ENCODE measurements at regions not wholly inside any gene's neighbourhood (a gene's known extent, or its start where the extent isn't known, plus 50 kb on each side); places are given as distances from the start of the nearest gene placed in this dataset.

DNA sequence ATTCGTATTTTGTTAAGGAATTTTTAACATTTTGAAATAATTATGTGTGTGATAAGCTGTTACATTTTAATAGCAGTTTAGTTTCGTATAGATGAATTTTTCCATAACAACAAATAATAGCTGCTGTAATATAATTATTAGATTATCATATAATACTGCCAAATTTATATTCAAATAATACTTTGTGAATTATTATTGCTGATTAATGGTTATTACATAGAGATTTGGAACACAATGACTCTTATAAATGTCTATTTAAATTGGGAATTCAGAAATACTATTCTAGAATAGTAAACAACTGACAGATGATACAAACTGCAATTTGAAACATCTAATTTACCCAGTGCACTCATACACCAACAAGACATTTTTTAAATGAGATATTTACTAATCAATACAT is 73.2 kb upstream of the NEK7 start:
- H3K27me3 Mint-ChIP-seq (ENCODE audit: low read depth), result no peaks in the 10 kb centered on the region
- peaks cover 7 to 12% of the 10 kb centered on the region in 2 experiments for H3K4me1 Mint-ChIP-seq
- H2AFZ ChIP-seq (ENCODE audit: low read length), result no peak overlapping the region
- no peaks in the 10 kb centered on the region; a peak in 1 of 7 replicates for H3K36me3 Mint-ChIP-seq (ENCODE audit: insufficient read depth in 1 of 3, low read depth in 3 of 3)
- no peak overlapping the region for H3K9ac ChIP-seq (ENCODE audit: extremely low read depth, insufficient read length, low read length)
- H2BK20ac ChIP-seq (ENCODE audit: low read depth, low read length, poor library complexity, severe bottlenecking), result no peak overlapping the region
- H2BK15ac ChIP-seq (ENCODE audit: low read depth, low read length), result no peak overlapping the region
- H3K9me3 Mint-ChIP-seq, result peaks cover under 1 to 1% of the 10 kb centered on the region in 2 experiments; a peak in 2 of 5 replicates
- peaks cover 6% of the 10 kb centered on the region; the same call in 1 of the 2 replicates for H3K4me1 ChIP-seq (ENCODE audit: insufficient read depth, low read length)
- no peak for DNase-seq
- no peak overlapping the region for H3K18ac ChIP-seq (ENCODE audit: insufficient read length, low read depth, low read length)
- no peak overlapping the region for H3K4me3 Mint-ChIP-seq
- H3K4me2 ChIP-seq (ENCODE audit: insufficient read depth, insufficient read length, low read length), result no peak overlapping the region
- WGBS (ENCODE audit: extremely low coverage, insufficient read length, low lambda C conversion rate), result 100% methylated on average over 1 of the region's 2 CpGs
- no peak overlapping the region for H3K14ac ChIP-seq (ENCODE audit: insufficient read depth, low read length)
- no peaks in the 10 kb centered on the region for H4K20me1 ChIP-seq (ENCODE audit: control insufficient read depth, insufficient read depth, insufficient read length)
- no peak overlapping the region for H3K27ac Mint-ChIP-seq
- H2BK12ac ChIP-seq (ENCODE audit: insufficient read length, low read depth, low read length), result no peak overlapping the region
- H3K27ac ChIP-seq (ENCODE audit: insufficient read length, low read depth, low read length), result no peak overlapping the region
- H3K23me2 ChIP-seq (ENCODE audit: insufficient read length, low read depth, low read length, poor library complexity, severe bottlenecking), result no peaks in the 10 kb centered on the region
- no peak overlapping the region for H2BK120ac ChIP-seq (ENCODE audit: low read depth, low read length, poor library complexity, severe bottlenecking)
- no peak overlapping the region for H4K91ac ChIP-seq (ENCODE audit: insufficient read length, low read depth, low read length)
- no peaks in the 10 kb centered on the region for H3K27me3 ChIP-seq (ENCODE audit: insufficient read depth, low read length)
- no peaks in the 10 kb centered on the region for H3K9me3 ChIP-seq (ENCODE audit: control insufficient read depth, low read depth, low read length)
- no peak overlapping the region for H3K4ac ChIP-seq (ENCODE audit: low read depth, low read length)
- H3K56ac ChIP-seq (ENCODE audit: insufficient read length, low read depth, low read length), result no peak overlapping the region
- no peak overlapping the region for H4K8ac ChIP-seq (replicated peaks; ENCODE audit: insufficient read length, low read depth, low read length)
- no peaks in the 10 kb centered on the region for H3K79me2 ChIP-seq (ENCODE audit: insufficient read depth, low read length)
- no peak overlapping the region for H3T11ph ChIP-seq (ENCODE audit: low read length)
- H4K5ac ChIP-seq (ENCODE audit: insufficient read length, low read depth, low read length), result no peak overlapping the region
- H2BK5ac ChIP-seq (ENCODE audit: insufficient read length, low read length), result no peak overlapping the region
- TF ChIP-seq, protein P1, sequence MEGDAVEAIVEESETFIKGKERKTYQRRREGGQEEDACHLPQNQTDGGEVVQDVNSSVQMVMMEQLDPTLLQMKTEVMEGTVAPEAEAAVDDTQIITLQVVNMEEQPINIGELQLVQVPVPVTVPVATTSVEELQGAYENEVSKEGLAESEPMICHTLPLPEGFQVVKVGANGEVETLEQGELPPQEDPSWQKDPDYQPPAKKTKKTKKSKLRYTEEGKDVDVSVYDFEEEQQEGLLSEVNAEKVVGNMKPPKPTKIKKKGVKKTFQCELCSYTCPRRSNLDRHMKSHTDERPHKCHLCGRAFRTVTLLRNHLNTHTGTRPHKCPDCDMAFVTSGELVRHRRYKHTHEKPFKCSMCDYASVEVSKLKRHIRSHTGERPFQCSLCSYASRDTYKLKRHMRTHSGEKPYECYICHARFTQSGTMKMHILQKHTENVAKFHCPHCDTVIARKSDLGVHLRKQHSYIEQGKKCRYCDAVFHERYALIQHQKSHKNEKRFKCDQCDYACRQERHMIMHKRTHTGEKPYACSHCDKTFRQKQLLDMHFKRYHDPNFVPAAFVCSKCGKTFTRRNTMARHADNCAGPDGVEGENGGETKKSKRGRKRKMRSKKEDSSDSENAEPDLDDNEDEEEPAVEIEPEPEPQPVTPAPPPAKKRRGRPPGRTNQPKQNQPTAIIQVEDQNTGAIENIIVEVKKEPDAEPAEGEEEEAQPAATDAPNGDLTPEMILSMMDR (conservative IDR thresholded peaks at IDR 0.05), result no peak
- no peaks in the 10 kb centered on the region for H3K79me1 ChIP-seq (ENCODE audit: insufficient read depth, low read depth, low read length, poor library complexity, severe bottlenecking)
- H2AK5ac ChIP-seq (ENCODE audit: insufficient read length, low read length), result no peak overlapping the region
- H3K23ac ChIP-seq (ENCODE audit: insufficient read length, low read depth, low read length), result no peak overlapping the region
